Activated naive CD4-positive, alpha-beta T cell treated with Interleukin-2 at 50 U/mL for 16 hours (primary cell): ENCODE measurements at regions not wholly inside any gene's neighbourhood (a gene's known extent, or its start where the extent isn't known, plus 50 kb on each side); places are given as distances from the start of the nearest gene placed in this dataset.
"Not testable (repeated sequence)": the region's sequence is repeated elsewhere in the genome, so short reads cannot be mapped to it uniquely, and the experiment has no call there.

Source experiments
- DNase-seq: peaks from one replicate; pipeline ENCODE4 v3.0.0-alpha.2; 2020

DNA sequence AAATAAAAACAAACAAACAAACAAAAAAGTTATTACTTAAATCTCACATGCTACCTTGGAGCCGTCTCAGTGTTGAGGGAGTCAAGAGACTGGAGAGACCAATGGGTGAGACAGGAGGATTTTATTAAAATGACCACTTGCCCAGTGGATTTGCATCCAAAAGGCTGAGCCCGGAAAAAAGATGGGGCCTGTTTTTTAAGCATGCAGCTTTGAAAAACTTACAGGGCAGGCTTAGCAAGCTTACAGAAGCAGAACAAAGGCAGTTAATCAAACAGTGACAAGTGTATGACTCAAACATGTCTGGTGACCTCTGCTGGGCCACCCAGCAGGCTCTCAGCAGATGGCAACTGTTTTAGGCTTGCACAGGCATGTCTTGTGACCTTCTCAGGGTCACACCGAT lies 82.5 kb downstream of the POTEH start:
- not testable (repeated sequence) for DNase-seq

DNA sequence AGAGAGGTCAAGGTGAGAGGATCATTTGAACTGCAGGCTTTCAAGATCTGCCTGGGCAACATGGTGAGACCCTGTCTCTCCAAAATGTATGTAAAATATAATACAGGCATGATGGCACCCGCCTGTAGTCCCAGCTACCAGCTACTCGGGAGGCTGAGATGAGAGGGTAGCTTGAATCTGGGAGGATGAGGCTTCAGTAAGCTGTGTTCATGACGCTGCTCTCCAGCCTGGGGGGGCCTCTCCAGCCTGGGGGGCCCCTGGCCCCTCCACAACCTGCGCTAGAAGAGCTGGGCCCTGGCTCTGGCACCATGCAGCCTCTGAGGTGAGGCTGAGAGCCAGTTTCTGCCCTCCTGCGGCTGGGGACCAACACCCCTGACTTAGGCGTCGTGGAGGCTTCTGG lies 85.3 kb downstream of the POTEH start:
- not testable (repeated sequence) for DNase-seq

DNA sequence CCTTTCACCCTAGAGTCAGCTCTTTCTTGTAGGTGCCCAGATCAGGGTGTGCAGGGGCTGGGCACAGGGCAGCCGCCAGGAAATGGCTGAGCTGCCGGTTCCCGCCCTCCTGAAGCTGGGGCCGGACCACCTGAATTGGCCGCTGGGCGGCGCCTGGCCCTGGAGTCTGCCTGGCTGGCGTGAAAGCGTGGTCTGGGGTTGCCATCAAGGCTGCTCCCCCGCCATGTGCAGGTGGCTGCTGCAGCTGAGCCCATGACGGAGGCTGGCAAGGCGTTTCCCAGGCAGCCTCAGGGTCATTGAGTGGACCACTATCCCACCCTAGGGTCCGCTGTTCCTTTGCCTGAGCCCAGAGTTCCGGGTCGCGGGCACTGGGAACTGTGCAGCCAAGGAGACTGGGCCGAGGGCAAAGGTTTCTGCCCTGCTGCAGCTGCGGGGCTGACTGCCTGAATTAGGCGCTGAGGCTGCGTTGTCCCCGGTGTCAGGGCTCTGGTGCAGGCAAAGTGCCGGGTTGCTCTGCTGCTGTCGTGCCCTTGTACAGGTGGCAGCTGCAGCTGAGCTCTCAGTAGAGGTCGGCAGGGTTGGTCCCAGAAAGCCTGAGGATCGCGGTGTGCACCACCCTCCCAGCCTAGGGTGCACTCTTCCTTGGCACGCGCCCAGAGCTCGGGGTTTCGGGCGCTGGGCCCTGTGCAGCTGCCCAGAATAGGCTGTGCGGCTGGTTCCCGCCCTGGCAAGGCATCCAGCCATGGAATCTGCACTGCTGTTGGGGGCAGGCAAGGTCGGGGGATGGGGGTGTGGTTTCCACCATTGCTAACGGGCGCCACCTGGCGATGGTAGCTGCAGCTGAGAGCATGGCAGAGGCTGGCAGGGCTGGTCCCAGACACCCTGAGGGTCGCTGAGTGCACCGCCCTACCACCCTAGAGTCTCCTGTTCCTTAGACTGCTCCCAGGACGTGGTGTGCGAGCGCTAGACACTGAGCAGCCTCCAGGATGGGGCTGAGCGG lies 86.1 kb downstream of the POTEH start:
- DNase-seq, result not testable (repeated sequence)

DNA sequence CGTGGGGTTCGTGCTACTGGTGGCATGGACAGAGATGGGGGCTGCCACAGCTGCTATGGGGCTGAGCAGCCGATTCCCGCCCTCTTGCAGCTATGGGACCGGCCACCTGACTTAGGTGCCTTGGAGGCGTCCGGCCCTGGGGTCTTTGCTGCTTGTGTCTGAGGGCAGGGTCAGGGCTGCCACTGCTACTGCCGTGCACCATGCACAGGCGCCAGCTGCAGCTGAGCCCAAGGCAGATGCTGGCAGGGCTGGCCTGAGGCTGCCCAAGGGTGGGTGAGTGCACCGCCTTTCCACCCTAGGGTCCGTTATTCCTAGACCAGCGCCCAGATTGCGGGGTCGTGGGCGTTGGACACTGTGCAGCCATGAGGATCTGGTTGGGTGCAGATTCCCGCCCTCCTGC lies 86.9 kb downstream of the POTEH start:
- DNase-seq, result not testable (repeated sequence)

DNA sequence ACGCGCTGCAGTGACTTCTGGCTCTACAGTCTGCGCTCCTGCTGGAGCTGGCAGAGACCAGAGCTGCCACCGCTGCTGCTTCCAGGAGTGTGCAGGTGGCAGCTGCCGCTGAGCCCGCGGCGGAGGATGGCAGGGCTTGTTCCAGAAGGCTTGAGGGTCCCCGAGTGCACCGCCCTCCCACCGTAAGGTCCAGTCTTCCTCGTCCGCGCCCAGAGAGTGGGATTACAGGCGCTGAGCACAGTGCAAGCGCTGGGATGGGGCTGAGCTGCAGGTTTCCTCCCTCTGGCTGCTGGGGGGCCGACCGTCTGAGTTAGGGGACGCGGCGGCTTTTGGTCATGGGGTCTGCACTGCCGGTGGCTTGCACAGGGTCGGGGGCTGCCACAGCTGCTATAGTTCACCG lies 87.3 kb downstream of the POTEH start:
- DNase-seq, result not testable (repeated sequence)

DNA sequence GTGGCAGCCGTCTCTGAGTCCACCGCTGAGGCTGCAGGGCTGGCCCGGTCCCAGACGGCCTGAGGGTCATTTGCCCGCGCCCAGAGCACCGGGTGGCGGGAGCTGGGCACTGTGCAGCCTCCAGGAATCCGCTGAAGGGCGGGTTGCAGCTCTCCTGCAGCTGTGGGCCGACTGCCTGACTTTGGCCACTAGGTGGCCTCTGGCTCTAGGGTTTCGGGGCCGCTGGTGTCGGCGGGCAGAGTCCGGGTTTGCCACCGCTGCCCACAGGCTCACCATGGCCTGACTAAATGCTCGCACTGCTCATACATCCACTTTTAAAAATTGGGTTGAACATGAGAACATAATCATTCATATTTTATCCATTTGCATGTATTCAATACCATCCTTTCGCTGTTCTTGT lies 87.7 kb downstream of the POTEH start:
- DNase-seq, result not testable (repeated sequence)

DNA sequence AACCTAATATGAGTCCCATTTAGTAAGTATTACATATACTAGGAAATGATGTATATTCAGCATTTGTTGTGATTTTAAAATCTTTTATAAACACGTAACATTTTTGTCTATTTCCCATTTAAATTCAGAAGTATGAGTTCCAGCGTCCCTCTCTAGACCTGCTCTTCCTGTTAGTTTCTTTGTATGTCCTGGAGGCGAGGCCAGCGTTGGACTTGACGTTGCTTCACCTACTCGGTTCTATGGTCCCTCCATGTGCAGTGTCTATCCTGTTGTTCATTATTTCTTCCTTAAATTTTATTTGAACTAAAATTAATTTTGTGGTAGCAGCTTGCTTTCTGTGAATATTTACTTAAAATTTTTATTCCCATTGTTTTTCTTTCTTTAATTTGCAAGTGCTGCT lies 88.5 kb downstream of the POTEH start:
- DNase-seq, result not testable (repeated sequence)

DNA sequence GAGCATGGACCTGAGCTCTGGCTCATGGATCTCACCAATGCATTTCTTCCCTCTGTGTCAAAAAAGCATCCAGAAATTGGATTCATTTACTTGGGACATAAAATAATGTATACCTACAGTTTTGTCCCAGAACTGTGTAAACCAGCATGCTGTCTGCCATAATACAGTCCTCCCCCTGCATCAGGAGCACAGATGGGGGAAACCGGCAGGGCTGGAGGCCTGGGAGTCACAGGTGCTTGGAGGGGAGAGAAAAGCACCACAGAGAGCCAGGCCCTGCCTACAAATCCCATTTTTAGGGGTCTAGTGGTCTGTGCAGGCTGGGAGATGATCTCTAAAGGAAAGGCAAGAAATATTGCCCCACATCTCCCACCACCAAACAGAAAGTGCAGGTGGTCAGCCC lies 91.8 kb downstream of the POTEH start:
- not testable (repeated sequence) for DNase-seq

DNA sequence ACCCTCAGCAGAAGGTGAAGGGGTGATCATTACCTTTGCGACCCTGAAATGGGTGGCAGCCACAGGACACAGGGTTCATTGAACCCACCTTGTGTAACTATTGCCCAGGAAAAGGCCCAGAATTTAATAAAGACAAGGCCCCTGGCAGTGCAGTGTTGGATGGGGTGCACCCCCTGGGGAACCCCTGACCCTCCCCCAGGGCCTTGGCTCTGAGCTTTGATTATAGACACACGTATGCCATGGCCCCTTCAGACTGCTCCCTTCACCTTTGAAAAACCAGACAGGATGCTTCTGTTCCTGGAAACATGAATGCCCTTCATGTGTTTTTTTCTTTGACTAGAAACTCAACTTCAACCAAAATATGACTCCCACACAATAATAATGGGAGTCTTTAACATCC lies 93.1 kb downstream of the POTEH start:
- DNase-seq, result not testable (repeated sequence)

DNA sequence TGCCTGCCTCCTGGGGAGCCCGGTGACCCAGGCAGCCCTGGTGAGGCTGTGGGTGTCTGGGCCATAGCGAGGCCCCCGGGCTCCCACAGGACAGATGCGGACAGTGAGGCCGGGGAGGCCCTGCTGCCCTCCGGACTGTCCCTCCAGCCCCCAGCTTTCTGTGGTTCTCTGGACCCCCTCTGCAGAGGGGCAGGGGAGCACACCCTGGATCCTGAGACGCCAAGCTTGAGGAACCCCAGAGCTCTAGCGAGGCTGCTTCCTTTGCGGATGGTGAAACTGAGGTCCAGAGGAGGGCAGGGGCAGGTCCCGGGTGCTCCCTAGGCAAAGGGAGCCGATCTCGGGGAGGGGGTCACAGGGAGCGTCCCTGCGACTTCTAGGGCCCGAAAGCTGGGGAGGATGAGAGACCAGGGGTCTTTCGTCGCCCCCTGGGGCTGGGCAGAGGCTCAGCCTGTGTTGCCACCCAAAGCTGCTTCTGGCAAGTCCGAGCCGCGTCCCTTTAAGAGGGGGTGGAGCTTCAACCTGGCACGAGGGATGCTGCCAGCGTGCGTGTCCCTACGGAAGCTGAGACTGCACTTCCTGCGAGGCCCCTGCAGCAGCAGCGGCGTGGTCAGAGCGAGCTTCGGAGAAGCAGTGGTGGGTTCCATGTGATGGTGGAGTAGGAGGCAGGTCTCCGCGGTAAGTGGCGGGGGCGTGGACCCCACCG lies 94.7 kb downstream of the POTEH start:
- DNase-seq, result not testable (repeated sequence)

DNA sequence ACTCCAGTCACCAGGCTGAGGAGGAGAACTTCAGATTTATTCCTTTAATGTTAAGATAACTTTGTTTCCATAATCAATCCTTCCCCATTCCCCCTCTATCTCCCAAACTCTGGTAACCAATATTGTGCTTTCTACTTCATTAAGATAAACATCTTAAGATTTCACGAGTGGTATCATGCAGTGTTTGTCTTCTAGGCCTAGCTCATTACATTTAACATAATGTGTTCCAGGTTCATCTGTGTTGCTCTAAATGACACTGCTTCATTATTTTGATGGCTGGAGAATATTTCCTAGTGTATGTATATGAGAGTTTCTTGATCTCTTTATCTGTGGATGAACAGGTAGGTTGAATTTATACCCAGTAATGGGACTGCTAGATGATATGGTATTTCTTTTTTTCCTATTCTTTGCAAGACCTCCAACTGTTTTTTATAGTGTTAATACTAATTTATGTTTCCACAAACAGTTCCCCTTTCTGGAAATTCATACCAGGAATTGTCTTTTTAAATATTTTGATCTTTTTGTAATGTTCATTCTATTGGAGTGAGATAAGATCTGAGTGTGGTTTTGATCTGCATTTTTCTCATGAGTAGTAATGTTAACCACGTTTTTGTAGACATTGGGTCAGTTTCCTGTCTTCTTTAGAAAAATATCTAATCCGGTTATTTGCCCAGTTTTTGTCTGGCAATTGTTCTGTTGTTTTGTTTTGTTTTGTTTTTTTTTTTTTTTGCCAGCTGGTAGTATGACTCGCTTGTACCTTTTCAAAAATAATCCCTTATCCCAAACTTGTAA lies 97.3 kb downstream of the POTEH start:
- not testable (repeated sequence) for DNase-seq

DNA sequence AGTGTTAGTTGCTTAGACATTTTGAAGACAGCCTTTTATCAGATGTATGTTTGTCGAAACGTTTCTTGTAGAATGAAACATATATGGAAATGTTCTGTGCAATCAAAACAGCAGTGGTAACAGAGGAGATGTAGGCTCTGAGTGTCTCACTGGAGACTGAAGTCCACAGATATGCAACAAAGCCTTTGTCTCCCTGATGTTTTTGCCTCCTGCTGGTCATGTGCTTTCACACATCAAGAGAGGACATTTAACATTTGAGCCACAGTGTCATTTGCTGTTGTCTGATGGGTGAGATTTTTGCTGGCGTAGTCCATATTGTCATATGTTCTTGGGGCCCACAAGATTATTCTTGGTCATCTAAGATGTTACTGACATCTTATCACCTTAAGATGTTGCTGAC lies 101.7 kb downstream of the POTEH start:
- not testable (repeated sequence) for DNase-seq

DNA sequence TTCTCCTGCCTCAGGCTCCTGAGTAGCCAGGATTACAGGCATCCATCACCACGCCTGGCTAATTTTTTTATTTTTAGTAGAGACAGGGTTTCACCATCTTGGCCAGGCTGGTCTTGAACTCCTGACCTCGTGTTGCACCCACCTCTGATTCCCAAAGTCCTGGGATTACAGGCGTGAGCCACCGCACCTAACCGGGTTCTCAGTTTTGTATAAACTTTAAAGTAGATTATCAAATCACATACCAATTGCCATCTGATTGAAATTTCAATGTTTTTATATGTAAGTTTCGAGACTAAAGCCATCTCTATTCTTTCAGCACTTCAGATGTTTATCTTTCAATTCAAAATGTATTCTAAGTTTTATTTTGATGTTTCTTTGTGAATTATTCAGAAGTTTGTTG lies 110.1 kb downstream of the POTEH start:
- DNase-seq, result not testable (repeated sequence)

DNA sequence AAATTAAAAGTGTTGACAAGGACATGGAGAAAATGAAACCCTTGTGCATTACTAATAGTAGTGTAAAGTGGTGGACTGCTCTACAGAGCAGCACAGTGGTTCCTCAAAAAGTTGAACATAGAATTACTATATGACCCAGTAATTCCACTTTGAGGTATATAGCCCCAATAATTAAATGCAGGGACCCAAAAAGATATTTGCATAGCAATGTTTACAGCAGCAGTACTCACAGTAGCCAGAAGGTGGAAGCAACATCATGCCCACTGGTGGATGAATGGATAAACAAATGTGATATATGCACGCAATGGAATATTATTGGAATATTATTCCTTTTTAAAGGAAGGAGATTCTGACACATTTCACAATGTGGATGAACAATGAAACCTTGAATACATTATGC lies 121.3 kb downstream of the POTEH start:
- DNase-seq, result not testable (repeated sequence)

DNA sequence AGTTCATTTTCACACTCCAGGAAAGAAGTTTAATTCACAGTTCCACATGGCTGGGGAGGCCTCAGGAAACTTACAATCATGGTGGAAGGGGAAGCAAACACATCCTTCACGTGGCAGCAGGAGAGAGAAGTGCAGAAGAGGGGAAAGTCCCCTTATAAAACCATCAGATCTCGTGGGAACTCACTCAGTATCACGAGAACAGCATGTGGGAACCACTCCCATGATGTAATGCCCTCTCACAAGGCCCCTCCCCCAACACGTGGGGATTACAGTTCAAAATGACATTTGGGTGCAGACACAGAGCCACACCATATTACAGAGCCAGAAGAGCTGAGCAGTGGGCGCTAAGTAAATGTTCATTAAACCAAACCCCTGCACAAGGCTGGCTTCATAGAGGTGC lies 126.0 kb downstream of the POTEH start:
- DNase-seq, result not testable (repeated sequence)

DNA sequence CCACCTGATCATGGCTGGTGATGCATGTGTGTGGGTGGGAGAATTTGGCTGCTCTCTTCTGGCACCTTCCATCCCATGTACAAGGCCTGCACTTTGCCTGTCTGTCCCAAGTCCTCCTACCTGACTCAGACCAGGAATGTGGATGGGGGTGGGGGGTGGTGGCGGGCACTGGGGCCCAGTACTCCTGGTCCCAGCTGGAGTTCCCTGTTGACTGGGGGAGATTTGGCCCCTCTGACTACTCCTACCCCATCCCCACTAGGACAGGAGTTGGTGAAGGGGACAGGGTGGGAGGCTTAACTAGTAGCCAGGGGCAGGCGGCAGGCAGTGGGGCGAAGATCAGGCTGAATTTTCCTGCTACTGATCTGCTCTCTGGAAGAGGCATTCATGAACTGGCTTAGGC lies 126.6 kb downstream of the POTEH start:
- DNase-seq, result not testable (repeated sequence)

DNA sequence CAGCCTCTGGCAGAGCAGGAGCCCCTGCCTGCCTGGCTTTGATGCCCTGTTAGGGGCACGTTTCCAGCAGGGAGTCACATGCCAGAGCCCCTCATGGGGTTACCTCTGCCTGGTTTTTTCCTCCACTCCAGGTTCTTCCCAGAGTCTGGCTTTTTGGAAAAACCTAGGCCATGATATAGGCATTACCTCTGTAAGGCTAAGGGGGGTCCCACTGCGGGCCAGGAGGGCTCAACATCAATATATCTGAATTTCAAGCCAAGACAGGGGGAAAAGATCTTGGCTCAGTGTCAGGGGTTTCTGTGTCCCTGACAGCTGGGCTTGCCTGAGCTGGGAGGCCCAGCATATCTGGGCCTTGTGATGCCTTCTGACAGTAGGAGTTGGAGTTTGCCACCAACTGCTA lies 127.4 kb downstream of the POTEH start:
- not testable (repeated sequence) for DNase-seq

DNA sequence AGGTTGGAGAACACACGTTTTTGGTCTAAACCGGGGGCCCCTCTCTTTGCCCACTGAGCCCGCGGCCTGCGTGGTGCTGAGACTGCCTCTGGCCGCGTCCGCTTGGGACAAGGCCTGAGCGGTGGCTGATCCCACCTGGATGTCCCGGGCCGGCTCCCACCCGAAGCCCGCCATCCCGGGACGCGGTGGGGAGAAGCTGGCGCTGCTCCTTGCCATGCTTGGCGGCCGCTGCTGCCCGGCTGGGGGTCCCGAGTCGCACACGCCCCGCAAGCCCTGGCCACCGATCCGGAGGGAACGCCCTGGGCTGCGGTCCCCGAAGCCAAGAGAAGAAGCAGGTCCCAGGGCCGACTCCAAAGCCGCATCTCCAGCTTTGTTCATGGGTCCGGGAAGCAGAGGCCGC lies 130.1 kb downstream of the POTEH start:
- DNase-seq, result not testable (repeated sequence)

DNA sequence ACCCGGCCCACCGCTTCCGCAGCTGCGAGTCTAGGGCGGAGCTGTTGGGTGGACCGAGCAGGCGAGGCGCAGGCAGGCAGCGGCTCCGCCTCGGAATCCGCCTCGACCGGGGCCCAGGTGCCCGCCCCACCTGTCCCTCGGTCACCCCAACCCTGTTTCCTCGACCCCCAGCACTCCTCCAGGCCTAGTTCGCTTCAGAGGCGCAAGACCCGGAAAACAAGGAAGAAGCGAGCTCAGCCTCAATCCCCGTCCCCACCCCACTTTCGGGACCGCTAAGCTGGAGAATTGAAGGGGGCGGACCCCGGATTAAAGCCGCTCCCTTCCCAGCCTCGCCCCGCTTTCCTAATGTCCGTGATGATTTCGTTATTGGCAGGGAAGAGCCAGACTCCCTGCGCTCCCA lies 131.3 kb downstream of the POTEH start:
- DNase-seq, result not testable (repeated sequence)

DNA sequence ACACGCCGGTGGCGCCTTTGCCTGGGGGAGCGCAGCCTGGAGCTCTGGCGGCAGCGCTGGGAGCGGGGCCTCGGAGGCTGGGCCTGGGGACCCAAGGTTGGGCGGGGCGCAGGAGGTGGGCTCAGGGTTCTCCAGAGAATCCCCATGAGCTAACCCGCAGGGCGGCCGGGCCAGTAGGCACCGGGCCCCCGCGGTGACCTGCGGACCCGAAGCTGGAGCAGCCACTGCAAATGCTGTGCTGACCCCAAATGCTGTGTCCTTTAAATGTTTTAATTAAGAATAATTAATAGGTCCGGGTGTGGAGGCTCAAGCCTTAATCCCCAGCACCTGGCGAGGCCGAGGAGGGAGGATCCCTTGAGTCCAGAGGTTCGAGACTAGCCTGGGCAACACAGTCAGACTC lies 132.2 kb downstream of the POTEH start:
- not testable (repeated sequence) for DNase-seq

DNA sequence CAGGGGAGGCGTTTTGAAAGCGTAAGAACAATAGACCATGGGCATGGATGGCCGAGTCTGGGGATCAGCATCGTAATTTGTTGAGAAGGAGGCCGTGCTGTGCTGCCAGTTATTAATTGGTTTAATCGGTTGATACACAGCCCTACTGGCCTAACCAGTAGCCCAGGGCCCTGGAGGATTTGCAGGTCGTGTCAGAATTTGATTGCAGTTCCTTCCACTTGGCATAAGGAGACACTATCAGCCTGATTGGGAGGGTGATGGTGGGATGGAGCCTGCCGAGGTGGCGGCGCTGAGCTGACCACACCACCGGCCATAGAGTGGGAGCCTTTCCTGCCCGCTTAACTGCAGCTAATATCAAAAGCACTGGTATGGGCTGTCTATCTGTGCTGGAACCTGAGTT lies 133.4 kb downstream of the POTEH start:
- DNase-seq, result not testable (repeated sequence)

DNA sequence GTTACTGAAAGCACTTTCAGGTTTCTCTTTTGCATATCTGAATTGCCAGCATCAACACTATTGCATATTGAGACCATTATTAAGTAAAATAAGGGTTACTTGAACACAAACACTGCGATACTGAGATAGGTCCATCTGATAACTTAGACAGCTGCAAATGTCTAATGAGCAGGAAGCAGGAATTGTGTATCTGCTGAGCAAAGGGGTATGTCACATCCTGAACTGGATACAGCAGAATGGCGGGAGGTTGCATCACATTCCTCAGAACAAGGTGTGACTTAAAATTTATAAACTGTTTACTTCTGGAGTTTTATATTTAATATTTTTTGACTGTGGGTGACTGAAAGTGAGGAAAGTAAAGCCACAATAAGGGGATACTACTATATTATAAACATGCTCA lies 142.4 kb downstream of the POTEH start:
- DNase-seq, result not testable (repeated sequence)

DNA sequence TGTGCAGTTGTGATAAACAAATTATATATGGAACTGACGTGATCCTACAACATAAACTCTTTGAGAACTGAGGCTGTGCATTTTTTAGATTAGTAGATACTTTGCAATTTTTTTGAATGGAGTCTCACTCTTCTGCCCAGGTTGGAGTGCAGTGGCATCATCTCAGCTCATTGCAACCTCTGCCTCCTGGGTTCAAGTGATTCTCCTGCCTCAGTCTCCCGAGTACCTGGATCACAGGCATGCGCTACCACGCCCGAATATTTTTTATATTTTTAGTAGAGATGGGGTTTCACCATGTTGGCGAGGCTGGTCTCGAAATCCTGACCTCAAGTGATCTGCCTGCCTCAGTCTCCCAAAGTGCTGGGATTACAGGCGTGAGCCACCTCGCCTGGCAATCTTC lies 145.9 kb downstream of the POTEH start:
- not testable (repeated sequence) for DNase-seq
